Lower leg skin (tissue), 3 donors: ENCODE measurements at regions not wholly inside any gene's neighbourhood (a gene's known extent, or its start where the extent isn't known, plus 50 kb on each side); places are given as distances from the start of the nearest gene placed in this dataset.

Source experiments
- POLR2A ChIP-seq, 2 donors: fragments of 450-650 bp; IDR thresholded peaks; one replicate each; pipeline ENCODE4 v1.6.1; 2016 to 2017; ENCODE audit warnings: antibody characterized with exemption in 2 of 2, mild to moderate bottlenecking in 1 of 2, moderate library complexity in 1 of 2
- TF ChIP-seq, protein P1 (sequence below), 3 donors: fragments of 450-650 bp; IDR thresholded peaks; one replicate each; pipeline ENCODE4 v1.5.1; 2016; ENCODE audit warnings: antibody characterized with exemption in 3 of 3, mild to moderate bottlenecking in 3 of 3, moderate library complexity in 2 of 3

DNA sequence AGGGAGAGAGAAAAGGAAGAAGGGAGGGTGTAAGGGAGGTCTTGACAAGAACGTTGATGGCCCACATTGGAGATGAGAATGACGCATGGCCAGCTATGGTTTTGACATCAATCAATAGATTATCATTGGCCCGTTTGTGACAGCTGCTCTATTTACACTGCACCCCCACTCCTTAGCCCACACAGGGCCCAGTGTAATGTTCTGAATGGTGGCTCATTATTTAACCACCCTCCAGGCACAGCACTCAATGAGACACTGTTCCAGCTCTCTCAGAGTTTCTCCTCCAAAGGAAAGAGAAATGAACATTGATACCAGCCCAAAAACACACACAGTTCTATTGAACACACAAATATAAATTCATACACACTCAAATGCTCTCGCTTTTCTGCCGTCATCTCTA is 173.0 kb upstream of the IPO5 start:
- TF ChIP-seq, protein P1, sequence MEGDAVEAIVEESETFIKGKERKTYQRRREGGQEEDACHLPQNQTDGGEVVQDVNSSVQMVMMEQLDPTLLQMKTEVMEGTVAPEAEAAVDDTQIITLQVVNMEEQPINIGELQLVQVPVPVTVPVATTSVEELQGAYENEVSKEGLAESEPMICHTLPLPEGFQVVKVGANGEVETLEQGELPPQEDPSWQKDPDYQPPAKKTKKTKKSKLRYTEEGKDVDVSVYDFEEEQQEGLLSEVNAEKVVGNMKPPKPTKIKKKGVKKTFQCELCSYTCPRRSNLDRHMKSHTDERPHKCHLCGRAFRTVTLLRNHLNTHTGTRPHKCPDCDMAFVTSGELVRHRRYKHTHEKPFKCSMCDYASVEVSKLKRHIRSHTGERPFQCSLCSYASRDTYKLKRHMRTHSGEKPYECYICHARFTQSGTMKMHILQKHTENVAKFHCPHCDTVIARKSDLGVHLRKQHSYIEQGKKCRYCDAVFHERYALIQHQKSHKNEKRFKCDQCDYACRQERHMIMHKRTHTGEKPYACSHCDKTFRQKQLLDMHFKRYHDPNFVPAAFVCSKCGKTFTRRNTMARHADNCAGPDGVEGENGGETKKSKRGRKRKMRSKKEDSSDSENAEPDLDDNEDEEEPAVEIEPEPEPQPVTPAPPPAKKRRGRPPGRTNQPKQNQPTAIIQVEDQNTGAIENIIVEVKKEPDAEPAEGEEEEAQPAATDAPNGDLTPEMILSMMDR (IDR thresholded peaks at IDR 0.05), result no peak
- no peak for TF ChIP-seq POLR2A (IDR thresholded peaks at IDR 0.05)
